Activated CD8-positive, alpha-beta T cell treated with anti-CD3 and anti-CD28 coated beads for 36 hours (primary cell): ENCODE measurements at regions not wholly inside any gene's neighbourhood (a gene's known extent, or its start where the extent isn't known, plus 50 kb on each side); places are given as distances from the start of the nearest gene placed in this dataset.
"Not testable (repeated sequence)": the region's sequence is repeated elsewhere in the genome, so short reads cannot be mapped to it uniquely, and the experiment has no call there.

Experiments
- ATAC-seq: fragments of 200-7000 bp; cut with Tn5 transposase; one replicate; pipeline ENCODE4 v1.10.0; 2021; ENCODE audit warnings: mild to moderate bottlenecking, moderate library complexity
- CTCF ChIA-PET: fragments of 350-600 bp; sonication (Branson Sonifier 250); formaldehyde crosslinking; loops from one replicate; lab custom pipeline; 2021; ENCODE audit warnings: antibody characterized with exemption; lab: Charles Lee
- POLR2A ChIA-PET: fragments of 350-600 bp; sonication (Branson Sonifier 250); formaldehyde crosslinking; loops from one replicate; lab custom pipeline; 2021; ENCODE audit warnings: antibody characterized with exemption; lab: Charles Lee
- DNase-seq: peaks from one replicate; pipeline ENCODE4 v3.0.0-alpha.2; 2020
- H3K27ac Mint-ChIP-seq: one replicate; pipeline ENCODE4 v1.8.0; 2021; ENCODE audit warnings: mild to moderate bottlenecking, mixed read lengths
- H3K27me3 Mint-ChIP-seq: one replicate; pipeline ENCODE4 v1.8.0; 2021; ENCODE audit warnings: mixed read lengths
- H3K36me3 Mint-ChIP-seq: one replicate; pipeline ENCODE4 v1.8.0; 2021; ENCODE audit warnings: low read depth, mixed read lengths
- H3K4me1 Mint-ChIP-seq: one replicate; pipeline ENCODE4 v1.8.0; 2021; ENCODE audit warnings: low read depth, mixed read lengths
- H3K4me3 Mint-ChIP-seq: one replicate; pipeline ENCODE4 v1.8.0; 2021; ENCODE audit warnings: mild to moderate bottlenecking, moderate library complexity, mixed read lengths
- H3K9me3 Mint-ChIP-seq: one replicate; pipeline ENCODE4 v1.8.0; 2021; ENCODE audit warnings: mixed read lengths
- intact Hi-C: fragments of 100-400 bp; cut with micrococcal nuclease; formaldehyde crosslinking; loops from one replicate; pipeline ENCODE4 v1.10.0; 2022
- TF ChIP-seq, protein P1 (sequence below): fragments of 200-600 bp; IDR thresholded peaks from one replicate; pipeline ENCODE4 v1.8.0; 2022; ENCODE audit warnings: antibody characterized with exemption, mild to moderate bottlenecking

GRCh38 chr4:130029442-130029841 lies 933.5 kb downstream of the C4orf33 start:
- ChIA-PET POLR2A (no interaction called here), CTCF (no interaction called here)
- intact Hi-C loops, result no loop called here
- Mint-ChIP-seq H3K4me1 (no peaks in the 10 kb centered on the region), H3K9me3 (peaks cover 2% of the 10 kb centered on the region), H3K27me3 (no peaks in the 10 kb centered on the region), H3K36me3 (no peaks in the 10 kb centered on the region), H3K4me3 (no peak overlapping the region), H3K27ac (no peak overlapping the region)
- TF ChIP-seq, protein P1, sequence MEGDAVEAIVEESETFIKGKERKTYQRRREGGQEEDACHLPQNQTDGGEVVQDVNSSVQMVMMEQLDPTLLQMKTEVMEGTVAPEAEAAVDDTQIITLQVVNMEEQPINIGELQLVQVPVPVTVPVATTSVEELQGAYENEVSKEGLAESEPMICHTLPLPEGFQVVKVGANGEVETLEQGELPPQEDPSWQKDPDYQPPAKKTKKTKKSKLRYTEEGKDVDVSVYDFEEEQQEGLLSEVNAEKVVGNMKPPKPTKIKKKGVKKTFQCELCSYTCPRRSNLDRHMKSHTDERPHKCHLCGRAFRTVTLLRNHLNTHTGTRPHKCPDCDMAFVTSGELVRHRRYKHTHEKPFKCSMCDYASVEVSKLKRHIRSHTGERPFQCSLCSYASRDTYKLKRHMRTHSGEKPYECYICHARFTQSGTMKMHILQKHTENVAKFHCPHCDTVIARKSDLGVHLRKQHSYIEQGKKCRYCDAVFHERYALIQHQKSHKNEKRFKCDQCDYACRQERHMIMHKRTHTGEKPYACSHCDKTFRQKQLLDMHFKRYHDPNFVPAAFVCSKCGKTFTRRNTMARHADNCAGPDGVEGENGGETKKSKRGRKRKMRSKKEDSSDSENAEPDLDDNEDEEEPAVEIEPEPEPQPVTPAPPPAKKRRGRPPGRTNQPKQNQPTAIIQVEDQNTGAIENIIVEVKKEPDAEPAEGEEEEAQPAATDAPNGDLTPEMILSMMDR, result no peak
- DNase-seq, result no peak
- no peak for ATAC-seq

- no peak for DNase-seq
- H3K27me3 Mint-ChIP-seq, result no peaks in the 10 kb centered on the region
- no peaks in the 10 kb centered on the region for H3K36me3 Mint-ChIP-seq
- ATAC-seq, result no peak
- no peaks in the 10 kb centered on the region for H3K9me3 Mint-ChIP-seq
- TF ChIP-seq, protein P1, result no peak
- POLR2A ChIA-PET, result no interaction called here
- intact Hi-C loops, result no loop called here
- CTCF ChIA-PET, result no interaction called here
- no peak overlapping the region for H3K4me3 Mint-ChIP-seq
- H3K27ac Mint-ChIP-seq, result no peak overlapping the region
- no peaks in the 10 kb centered on the region for H3K4me1 Mint-ChIP-seq
Observed at GRCh38 chr4:130031858-130032257, 935.9 kb downstream of the C4orf33 start.

- DNase-seq, H3K4me3 Mint-ChIP-seq, ATAC-seq, CTCF ChIA-PET, H3K36me3 Mint-ChIP-seq, H3K27me3 Mint-ChIP-seq, H3K27ac Mint-ChIP-seq, POLR2A ChIA-PET, H3K9me3 Mint-ChIP-seq, H3K4me1 Mint-ChIP-seq, intact Hi-C loops: not testable (repeated sequence)
Observed at GRCh38 chr4:130033657-130034056, 937.7 kb downstream of the C4orf33 start.

GRCh38 chr4:130034876-130035275 lies 938.9 kb downstream of the C4orf33 start:
- no peaks in the 10 kb centered on the region for H3K36me3 Mint-ChIP-seq
- ChIA-PET CTCF (no interaction called here), POLR2A (no interaction called here)
- TF ChIP-seq, protein P1, result no peak
- no peaks in the 10 kb centered on the region for H3K4me1 Mint-ChIP-seq
- ATAC-seq (no peak), DNase-seq (no peak)
- H3K27me3 Mint-ChIP-seq, result no peaks in the 10 kb centered on the region
- no peak overlapping the region for H3K4me3 Mint-ChIP-seq
- H3K27ac Mint-ChIP-seq, result no peak overlapping the region
- intact Hi-C loops, result no loop called here
- peaks cover 1% of the 10 kb centered on the region for H3K9me3 Mint-ChIP-seq

GRCh38 chr4:130035391-130035790 lies 939.4 kb downstream of the C4orf33 start:
- Mint-ChIP-seq H3K27me3 (no peaks in the 10 kb centered on the region), H3K27ac (no peak overlapping the region), H3K4me3 (no peak overlapping the region), H3K9me3 (peaks cover 1% of the 10 kb centered on the region), H3K4me1 (no peaks in the 10 kb centered on the region), H3K36me3 (no peaks in the 10 kb centered on the region)
- intact Hi-C loops, result no loop called here
- ATAC-seq (no peak), DNase-seq (no peak)
- TF ChIP-seq, protein P1, result no peak
- ChIA-PET CTCF (no interaction called here), POLR2A (no interaction called here)

DNA sequence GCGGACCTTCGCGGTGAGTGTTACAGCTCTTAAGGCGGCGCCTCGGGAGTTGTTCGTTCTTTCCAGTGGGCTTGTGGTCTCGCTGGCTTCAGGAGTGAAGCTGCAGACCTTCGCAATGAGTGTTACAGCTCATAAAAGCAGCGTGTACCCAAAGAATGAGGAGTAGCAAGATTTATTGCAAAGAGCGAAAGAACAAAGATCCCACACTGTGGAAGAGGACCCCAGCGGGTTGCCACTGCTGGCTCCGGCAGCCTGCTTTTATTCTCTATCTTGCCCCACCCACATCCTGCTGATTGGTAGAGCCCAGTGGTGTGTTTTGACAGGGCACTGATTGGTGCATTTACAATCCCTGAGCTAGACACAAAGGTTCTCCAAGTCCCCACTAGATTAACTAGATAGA lies 941.9 kb downstream of the C4orf33 start:
- DNase-seq, H3K4me1 Mint-ChIP-seq, H3K36me3 Mint-ChIP-seq, H3K9me3 Mint-ChIP-seq, H3K27me3 Mint-ChIP-seq, H3K27ac Mint-ChIP-seq, H3K4me3 Mint-ChIP-seq, CTCF ChIA-PET, intact Hi-C loops, ATAC-seq: not testable (repeated sequence)
- POLR2A ChIA-PET, result interaction anchor here (0.7 kb wide), 1 partner anchor 9 kb away, joined by 3 read pairs; no protein-coding TSS in a partner anchor

DNA sequence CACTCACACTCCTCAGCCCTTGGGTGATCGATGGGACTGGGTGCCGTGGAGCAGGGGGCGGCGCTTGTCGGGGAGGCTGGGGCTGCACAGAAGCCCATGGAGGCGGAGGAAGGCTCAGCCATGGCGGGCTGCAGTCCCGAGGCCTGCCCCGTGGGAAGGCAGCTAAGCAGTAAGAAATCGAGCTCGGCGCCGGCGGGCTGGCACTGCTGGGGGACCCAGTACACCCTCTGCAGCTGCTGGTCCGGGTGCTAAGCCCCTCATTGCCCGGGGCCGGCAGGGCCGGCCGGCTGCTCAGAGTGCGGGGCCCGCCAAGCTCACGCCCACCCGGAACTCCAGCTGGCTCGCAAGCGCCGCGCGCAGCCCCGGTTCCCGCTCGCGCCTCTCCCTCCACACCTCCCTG lies 942.6 kb downstream of the C4orf33 start:
- CTCF ChIA-PET, H3K36me3 Mint-ChIP-seq, intact Hi-C loops, H3K9me3 Mint-ChIP-seq, H3K4me3 Mint-ChIP-seq, H3K27me3 Mint-ChIP-seq, H3K27ac Mint-ChIP-seq, H3K4me1 Mint-ChIP-seq, ATAC-seq, DNase-seq: not testable (repeated sequence)
- POLR2A ChIA-PET, result interaction anchor here (0.7 kb wide), 1 partner anchor 10 kb away, joined by 3 read pairs; no protein-coding TSS in a partner anchor
